Activated CD8-positive, alpha-beta T cell treated with anti-CD3 and anti-CD28 coated beads for 36 hours (primary cell): ENCODE measurements at regions not wholly inside any gene's neighbourhood (a gene's known extent, or its start where the extent isn't known, plus 50 kb on each side); places are given as distances from the start of the nearest gene placed in this dataset.

ENCODE experiments used
- ATAC-seq: fragments of 200-7000 bp; cut with Tn5 transposase; one replicate; pipeline ENCODE4 v1.10.0; 2021; ENCODE audit warnings: mild to moderate bottlenecking, moderate library complexity
- CTCF ChIA-PET: fragments of 350-600 bp; sonication (Branson Sonifier 250); formaldehyde crosslinking; loops from one replicate; lab custom pipeline; 2021; ENCODE audit warnings: antibody characterized with exemption; lab: Charles Lee
- POLR2A ChIA-PET: fragments of 350-600 bp; sonication (Branson Sonifier 250); formaldehyde crosslinking; loops from one replicate; lab custom pipeline; 2021; ENCODE audit warnings: antibody characterized with exemption; lab: Charles Lee
- DNase-seq: peaks from one replicate; pipeline ENCODE4 v3.0.0-alpha.2; 2020
- H3K27ac Mint-ChIP-seq: one replicate; pipeline ENCODE4 v1.8.0; 2021; ENCODE audit warnings: mild to moderate bottlenecking, mixed read lengths
- H3K27me3 Mint-ChIP-seq: one replicate; pipeline ENCODE4 v1.8.0; 2021; ENCODE audit warnings: mixed read lengths
- H3K36me3 Mint-ChIP-seq: one replicate; pipeline ENCODE4 v1.8.0; 2021; ENCODE audit warnings: low read depth, mixed read lengths
- H3K4me1 Mint-ChIP-seq: one replicate; pipeline ENCODE4 v1.8.0; 2021; ENCODE audit warnings: low read depth, mixed read lengths
- H3K4me3 Mint-ChIP-seq: one replicate; pipeline ENCODE4 v1.8.0; 2021; ENCODE audit warnings: mild to moderate bottlenecking, moderate library complexity, mixed read lengths
- H3K9me3 Mint-ChIP-seq: one replicate; pipeline ENCODE4 v1.8.0; 2021; ENCODE audit warnings: mixed read lengths
- intact Hi-C: fragments of 100-400 bp; cut with micrococcal nuclease; formaldehyde crosslinking; loops from one replicate; pipeline ENCODE4 v1.10.0; 2022
- TF ChIP-seq, protein P1 (sequence below): fragments of 200-600 bp; IDR thresholded peaks from one replicate; pipeline ENCODE4 v1.8.0; 2022; ENCODE audit warnings: antibody characterized with exemption, mild to moderate bottlenecking

DNA sequence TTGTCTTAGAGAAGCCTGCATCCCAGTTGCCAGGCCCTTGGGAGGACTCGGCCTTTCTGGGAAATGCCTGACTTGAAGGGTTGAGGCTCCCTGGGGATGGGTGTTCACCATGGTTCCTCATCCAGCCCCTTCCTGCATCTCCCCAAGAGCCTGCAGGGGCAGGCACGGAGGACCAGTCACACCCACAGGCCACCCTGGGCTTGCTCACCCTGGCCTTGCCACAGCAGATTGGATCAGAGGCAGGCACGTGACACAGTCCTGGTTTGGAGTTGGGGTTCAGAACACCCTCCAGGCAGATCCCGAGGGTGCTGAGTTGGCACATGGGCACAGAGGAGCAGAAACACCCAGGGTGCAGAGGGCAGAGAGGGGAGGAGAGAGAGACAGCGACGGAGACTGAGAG lies 286.1 kb downstream of the PBX3 start:
- Mint-ChIP-seq H3K4me1 (no peaks in the 10 kb centered on the region), H3K27me3 (peaks cover 12% of the 10 kb centered on the region), H3K36me3 (no peaks in the 10 kb centered on the region), H3K4me3 (no peak overlapping the region), H3K27ac (no peak overlapping the region), H3K9me3 (no peaks in the 10 kb centered on the region)
- ChIA-PET POLR2A (no interaction called here), CTCF (no interaction called here)
- ATAC-seq (no peak), DNase-seq (no peak)
- TF ChIP-seq, protein P1, sequence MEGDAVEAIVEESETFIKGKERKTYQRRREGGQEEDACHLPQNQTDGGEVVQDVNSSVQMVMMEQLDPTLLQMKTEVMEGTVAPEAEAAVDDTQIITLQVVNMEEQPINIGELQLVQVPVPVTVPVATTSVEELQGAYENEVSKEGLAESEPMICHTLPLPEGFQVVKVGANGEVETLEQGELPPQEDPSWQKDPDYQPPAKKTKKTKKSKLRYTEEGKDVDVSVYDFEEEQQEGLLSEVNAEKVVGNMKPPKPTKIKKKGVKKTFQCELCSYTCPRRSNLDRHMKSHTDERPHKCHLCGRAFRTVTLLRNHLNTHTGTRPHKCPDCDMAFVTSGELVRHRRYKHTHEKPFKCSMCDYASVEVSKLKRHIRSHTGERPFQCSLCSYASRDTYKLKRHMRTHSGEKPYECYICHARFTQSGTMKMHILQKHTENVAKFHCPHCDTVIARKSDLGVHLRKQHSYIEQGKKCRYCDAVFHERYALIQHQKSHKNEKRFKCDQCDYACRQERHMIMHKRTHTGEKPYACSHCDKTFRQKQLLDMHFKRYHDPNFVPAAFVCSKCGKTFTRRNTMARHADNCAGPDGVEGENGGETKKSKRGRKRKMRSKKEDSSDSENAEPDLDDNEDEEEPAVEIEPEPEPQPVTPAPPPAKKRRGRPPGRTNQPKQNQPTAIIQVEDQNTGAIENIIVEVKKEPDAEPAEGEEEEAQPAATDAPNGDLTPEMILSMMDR = no peak
- intact Hi-C loops = no loop called here

DNA sequence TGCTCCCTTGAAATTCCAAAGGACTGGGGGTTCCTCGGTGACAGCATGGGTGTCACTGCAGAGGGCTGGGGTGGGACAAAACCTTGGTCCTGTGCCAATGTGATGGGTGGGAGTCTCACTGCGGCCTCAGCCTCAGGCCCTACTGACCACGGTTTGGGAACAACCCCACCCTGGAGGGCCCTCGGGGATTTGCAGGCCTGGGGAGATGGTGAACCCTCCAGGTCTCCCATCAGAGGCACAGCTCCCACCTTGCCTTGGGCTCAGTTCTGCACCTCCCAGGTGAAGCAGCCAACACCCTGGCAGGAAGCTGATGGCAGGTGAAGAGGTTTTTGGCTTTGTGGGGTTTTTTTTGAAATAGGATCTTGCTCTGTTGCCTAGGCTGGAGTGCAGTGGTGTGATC lies 286.8 kb downstream of the PBX3 start:
- no peak for ATAC-seq
- H3K36me3 Mint-ChIP-seq = no peaks in the 10 kb centered on the region
- no peak for DNase-seq
- H3K27ac Mint-ChIP-seq = no peak overlapping the region
- no peak overlapping the region for H3K4me3 Mint-ChIP-seq
- TF ChIP-seq, protein P1 = no peak
- H3K9me3 Mint-ChIP-seq = no peaks in the 10 kb centered on the region
- H3K27me3 Mint-ChIP-seq = peaks cover 12% of the 10 kb centered on the region
- ChIA-PET CTCF (no interaction called here), POLR2A (no interaction called here)
- no peaks in the 10 kb centered on the region for H3K4me1 Mint-ChIP-seq
- intact Hi-C loops = no loop called here

DNA sequence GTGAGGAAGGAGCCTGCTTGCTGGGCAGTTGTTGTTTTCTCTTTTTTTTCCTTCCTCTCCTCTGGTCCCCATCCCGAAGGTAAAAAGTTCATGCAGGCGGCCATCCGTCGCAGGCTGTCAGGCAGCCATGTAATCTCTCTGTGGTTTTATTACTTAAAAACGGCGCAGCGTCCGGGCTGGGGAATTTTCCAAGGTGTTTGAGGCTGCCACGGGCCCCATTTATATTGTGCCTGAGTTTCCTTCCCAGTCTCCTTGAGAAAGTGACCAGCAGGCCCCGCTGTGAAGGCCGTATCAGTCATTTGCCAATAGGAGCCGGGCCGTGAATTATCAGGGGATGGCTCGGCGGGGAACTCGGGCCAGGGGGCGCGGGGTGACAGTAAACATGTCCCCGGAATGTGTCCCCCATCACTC lies 289.7 kb downstream of the PBX3 start:
- ATAC-seq = no peak
- CTCF ChIA-PET = no interaction called here

DNA sequence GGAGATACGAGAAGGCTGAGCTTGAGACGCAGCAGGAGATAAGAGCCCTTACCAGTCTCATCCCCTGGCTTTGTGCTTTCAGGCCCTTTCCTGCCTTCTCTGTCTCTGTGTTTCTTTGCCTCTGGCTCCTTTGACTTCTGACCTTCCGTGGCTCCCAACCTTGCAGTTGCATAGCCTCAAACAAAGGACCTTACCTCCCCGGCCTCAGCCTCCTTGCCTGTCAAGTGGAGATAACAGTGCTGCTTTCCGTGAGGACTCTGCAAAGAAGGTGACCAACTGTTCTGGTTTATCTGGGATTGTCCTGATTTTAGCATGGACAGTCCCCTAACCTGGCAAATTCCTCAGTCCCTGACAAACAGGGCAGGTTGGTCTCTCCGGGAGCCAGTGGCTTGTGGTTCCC lies 287.8 kb upstream of the MVB12B start:
- H3K4me3 Mint-ChIP-seq = no peak overlapping the region
- no peak overlapping the region for H3K27ac Mint-ChIP-seq
- H3K9me3 Mint-ChIP-seq = peaks cover 3% of the 10 kb centered on the region
- no peak for DNase-seq
- TF ChIP-seq, protein P1 = no peak
- ChIA-PET CTCF (no interaction called here), POLR2A (no interaction called here)
- intact Hi-C loops = no loop called here
- H3K4me1 Mint-ChIP-seq = no peaks in the 10 kb centered on the region
- peaks cover 6% of the 10 kb centered on the region for H3K27me3 Mint-ChIP-seq
- H3K36me3 Mint-ChIP-seq = no peaks in the 10 kb centered on the region
- no peak for ATAC-seq

More for the DNA sequence above, 289.7 kb downstream of the PBX3 start:
- TF ChIP-seq, protein P1 = no peak
- H3K27ac Mint-ChIP-seq = no peak overlapping the region
- no peaks in the 10 kb centered on the region for H3K9me3 Mint-ChIP-seq
- H3K36me3 Mint-ChIP-seq = no peaks in the 10 kb centered on the region
- intact Hi-C loops = no loop called here
- DNase-seq = no peak
- H3K4me3 Mint-ChIP-seq = no peak overlapping the region
- H3K27me3 Mint-ChIP-seq = peaks cover 11% of the 10 kb centered on the region
- POLR2A ChIA-PET = no interaction called here
- H3K4me1 Mint-ChIP-seq = no peaks in the 10 kb centered on the region

DNA sequence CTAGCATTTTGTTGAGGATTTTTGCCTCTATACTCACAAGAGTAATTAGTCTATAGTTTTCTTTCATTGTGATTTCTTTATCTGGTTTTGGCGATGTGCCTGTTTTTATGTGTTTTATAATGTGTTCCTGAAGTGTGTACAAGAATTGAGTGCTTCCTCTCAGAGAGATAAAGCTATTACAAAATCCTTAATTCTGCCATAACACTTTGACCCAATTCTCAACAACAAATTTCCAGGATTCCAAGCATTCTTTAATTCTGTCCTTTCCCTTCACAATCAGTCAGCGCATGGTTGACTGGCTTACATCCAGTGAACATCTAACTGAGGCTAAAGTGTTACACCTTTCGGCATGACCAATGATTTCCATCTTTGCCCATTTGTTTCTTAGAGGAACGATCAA lies 282.9 kb upstream of the MVB12B start:
- no peak overlapping the region for H3K4me3 Mint-ChIP-seq
- CTCF ChIA-PET = no interaction called here
- H3K9me3 Mint-ChIP-seq = peaks cover 3% of the 10 kb centered on the region
- intact Hi-C loops = no loop called here
- H3K27me3 Mint-ChIP-seq = peaks cover 14% of the 10 kb centered on the region
- ATAC-seq = no peak
- POLR2A ChIA-PET = interaction anchor here (0.7 kb wide), 1 partner anchor 385 kb away, joined by 3 read pairs; no protein-coding TSS in a partner anchor
- TF ChIP-seq, protein P1 = no peak
- no peaks in the 10 kb centered on the region for H3K4me1 Mint-ChIP-seq
- no peak for DNase-seq
- no peak overlapping the region for H3K27ac Mint-ChIP-seq
- no peaks in the 10 kb centered on the region for H3K36me3 Mint-ChIP-seq
